Keratinocyte (primary cell): ENCODE measurements at regions not wholly inside any gene's neighbourhood (a gene's known extent, or its start where the extent isn't known, plus 50 kb on each side); places are given as distances from the start of the nearest gene placed in this dataset.

Experiments
- DNase-seq: peaks from one replicate; pipeline ENCODE4 v3.0.0-alpha.2; 2011; ENCODE audit warnings: low read depth, missing footprints, low spot score
- FAIRE-seq: peaks from 2 replicates; lab custom pipeline; 2011; peaks lifted over from hg19 to GRCh38; lab: Jason Lieb, UNC
- H2AFZ ChIP-seq: 2 replicates; pipeline ENCODE4 v1.6.0; 2012; ENCODE audit warnings: low read length, control low read depth, inconsistent platforms; ENCODE audit not compliant: control insufficient read depth
- H3K27ac ChIP-seq: 2 replicates; pipeline ENCODE4 v1.5.1; 2011; ENCODE audit warnings: low read length; ENCODE audit not compliant: control insufficient read depth, insufficient read depth
- H3K27me3 ChIP-seq: 3 replicates; pipeline ENCODE4 v1.6.0; 2011; ENCODE audit warnings: low read length; ENCODE audit not compliant: control insufficient read depth, insufficient read depth; ENCODE audit errors: extremely low read depth
- H3K36me3 ChIP-seq, 2 experiments: 2 replicates in 1 of 2; 3 replicates in 1 of 2; pipeline ENCODE4 v1.5.1; 2011; ENCODE audit warnings: low read length in 2 of 2, mild to moderate bottlenecking in 1 of 2; ENCODE audit not compliant: control insufficient read depth in 2 of 2, insufficient read depth in 2 of 2; ENCODE audit errors: extremely low read depth in 1 of 2
- H3K4me1 ChIP-seq: 3 replicates; pipeline ENCODE4 v1.5.1; 2011; ENCODE audit warnings: low read length; ENCODE audit not compliant: control insufficient read depth, insufficient read depth; ENCODE audit errors: extremely low read depth
- H3K4me2 ChIP-seq: 3 replicates; pipeline ENCODE4 v1.6.0; 2011; ENCODE audit warnings: low read depth, low read length; ENCODE audit not compliant: control insufficient read depth, insufficient read depth; ENCODE audit errors: extremely low read depth
- H3K4me3 ChIP-seq, 3 experiments: fragments of 200-600 bp in 1 of 3; sonication (generic) in 1 of 3; 2 replicates in 2 of 3; 3 replicates in 1 of 3; pipeline ENCODE4 v1.5.1; 2011 to 2016; ENCODE audit warnings: low read length in 3 of 3, mild to moderate bottlenecking in 3 of 3, control low read depth in 2 of 3, inconsistent platforms in 1 of 3, low read depth in 1 of 3, mixed read lengths in 1 of 3, mixed run types in 1 of 3, moderate library complexity in 1 of 3; ENCODE audit not compliant: control insufficient read depth in 2 of 3, insufficient read depth in 2 of 3; ENCODE audit errors: extremely low read depth in 1 of 3
- H3K79me2 ChIP-seq: 2 replicates; pipeline ENCODE4 v1.6.0; 2012; ENCODE audit warnings: low read length; ENCODE audit not compliant: control insufficient read depth, insufficient read depth
- H3K9ac ChIP-seq: 3 replicates; pipeline ENCODE4 v1.6.0; 2011; ENCODE audit warnings: low read length; ENCODE audit not compliant: control insufficient read depth, insufficient read depth; ENCODE audit errors: extremely low read depth
- H3K9me1 ChIP-seq: 3 replicates; pipeline ENCODE4 v1.6.0; 2011; ENCODE audit warnings: low read length; ENCODE audit not compliant: control insufficient read depth, insufficient read depth; ENCODE audit errors: extremely low read depth
- H3K9me3 ChIP-seq: 2 replicates; pipeline ENCODE4 v1.5.1; 2012; ENCODE audit warnings: low read depth, low read length; ENCODE audit not compliant: control insufficient read depth
- H4K20me1 ChIP-seq: 3 replicates; pipeline ENCODE4 v1.6.0; 2011; ENCODE audit warnings: low read length; ENCODE audit not compliant: control insufficient read depth, insufficient read depth; ENCODE audit errors: extremely low read depth
- EZH2 ChIP-seq: IDR thresholded peaks from one replicate; pipeline ENCODE4 v1.6.1; 2012; ENCODE audit warnings: inconsistent platforms, mild to moderate bottlenecking, low read length, moderate library complexity
- dilution Hi-C: fragments of 300-500 bp; cut with MboI; formaldehyde crosslinking; loops from one replicate; pipeline ENCODE4 v1.7.0; 2020; ENCODE audit warnings: low sequenced_read_pairs; ENCODE audit not compliant: extremely low pct_ligation_motif_present
- TF ChIP-seq, protein P1 (sequence below), 3 experiments: IDR thresholded peaks in 1 of 3; conservative IDR thresholded peaks in 1 of 3; optimal IDR thresholded peaks in 1 of 3; 2 replicates in 2 of 3; 3 replicates in 1 of 3; pipeline versions ENCODE3 to v1.5.1; 2011; ENCODE audit warnings: low read length in 3 of 3, mild to moderate bottlenecking in 3 of 3, moderate library complexity in 2 of 3, control low read depth in 1 of 3, inconsistent platforms in 1 of 3; ENCODE audit not compliant: insufficient read depth in 2 of 3; ENCODE audit errors: extremely low read depth in 1 of 3

DNA sequence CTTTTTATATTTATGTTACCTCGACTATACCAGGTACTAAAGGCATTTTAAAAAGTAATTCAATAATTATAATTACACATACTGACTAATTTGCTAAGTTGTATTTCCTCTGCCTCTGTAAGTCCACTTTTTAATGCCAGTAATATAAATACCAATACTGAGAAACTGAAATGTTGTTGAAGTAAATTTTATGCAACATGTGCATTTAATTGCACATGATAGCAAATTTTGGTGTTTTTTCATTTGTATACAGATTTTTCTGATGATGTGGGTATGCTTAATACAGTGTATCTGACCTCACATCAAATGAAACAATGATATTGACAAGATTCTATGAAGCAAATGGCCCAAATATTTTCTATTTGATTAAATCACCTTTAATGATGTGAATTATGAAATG is 1531.6 kb downstream of the KCNT2 start:
- FAIRE-seq (no peak), DNase-seq (no peak)
- TF ChIP-seq EZH2: no peak
- TF ChIP-seq, protein P1, sequence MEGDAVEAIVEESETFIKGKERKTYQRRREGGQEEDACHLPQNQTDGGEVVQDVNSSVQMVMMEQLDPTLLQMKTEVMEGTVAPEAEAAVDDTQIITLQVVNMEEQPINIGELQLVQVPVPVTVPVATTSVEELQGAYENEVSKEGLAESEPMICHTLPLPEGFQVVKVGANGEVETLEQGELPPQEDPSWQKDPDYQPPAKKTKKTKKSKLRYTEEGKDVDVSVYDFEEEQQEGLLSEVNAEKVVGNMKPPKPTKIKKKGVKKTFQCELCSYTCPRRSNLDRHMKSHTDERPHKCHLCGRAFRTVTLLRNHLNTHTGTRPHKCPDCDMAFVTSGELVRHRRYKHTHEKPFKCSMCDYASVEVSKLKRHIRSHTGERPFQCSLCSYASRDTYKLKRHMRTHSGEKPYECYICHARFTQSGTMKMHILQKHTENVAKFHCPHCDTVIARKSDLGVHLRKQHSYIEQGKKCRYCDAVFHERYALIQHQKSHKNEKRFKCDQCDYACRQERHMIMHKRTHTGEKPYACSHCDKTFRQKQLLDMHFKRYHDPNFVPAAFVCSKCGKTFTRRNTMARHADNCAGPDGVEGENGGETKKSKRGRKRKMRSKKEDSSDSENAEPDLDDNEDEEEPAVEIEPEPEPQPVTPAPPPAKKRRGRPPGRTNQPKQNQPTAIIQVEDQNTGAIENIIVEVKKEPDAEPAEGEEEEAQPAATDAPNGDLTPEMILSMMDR (optimal IDR thresholded peaks at IDR 0.05 in 1 of 3, IDR thresholded peaks at IDR 0.05 in 1 of 3, conservative IDR thresholded peaks at IDR 0.05 in 1 of 3; ENCODE audit: extremely low read depth in 1 of 3, insufficient read depth in 2 of 3, low read length in 3 of 3): no peak
- Histone ChIP-seq H3K4me3 (no peak overlapping the region), H2AFZ (no peak overlapping the region), H3K27me3 (no peaks in the 10 kb centered on the region), H3K9me3 (no peaks in the 10 kb centered on the region), H4K20me1 (no peaks in the 10 kb centered on the region), H3K79me2 (no peaks in the 10 kb centered on the region), H3K9me1 (no peaks in the 10 kb centered on the region), H3K9ac (no peak overlapping the region), H3K4me2 (no peak overlapping the region), H3K27ac (no peak overlapping the region), H3K36me3 (no peaks in the 10 kb centered on the region), H3K4me1 (no peaks in the 10 kb centered on the region)
- dilution Hi-C loops: no loop called here

DNA sequence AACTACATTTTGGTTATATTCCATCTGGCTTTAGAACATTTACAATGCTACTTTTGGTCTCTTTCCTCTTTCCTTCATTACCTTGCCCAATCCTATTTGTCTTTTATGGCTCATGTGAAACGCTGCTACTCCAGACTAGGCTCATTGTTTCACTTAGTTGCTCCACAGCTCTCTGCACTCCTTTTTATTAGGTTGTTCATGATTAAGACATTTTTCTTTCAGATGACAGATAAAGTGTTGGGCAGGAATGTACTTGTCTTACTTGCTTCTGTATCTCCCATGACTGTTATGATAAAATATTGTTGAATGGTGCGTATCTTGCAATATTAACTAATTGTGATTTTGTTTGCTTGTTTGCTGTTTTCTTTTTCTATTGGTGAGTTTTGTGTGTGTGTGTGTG is 1532.3 kb downstream of the KCNT2 start:
- Histone ChIP-seq H3K9ac (no peak overlapping the region), H3K4me3 (no peak overlapping the region), H3K27ac (no peak overlapping the region), H3K79me2 (no peaks in the 10 kb centered on the region), H3K36me3 (no peaks in the 10 kb centered on the region), H3K9me1 (no peaks in the 10 kb centered on the region), H4K20me1 (no peaks in the 10 kb centered on the region), H3K9me3 (no peaks in the 10 kb centered on the region), H3K27me3 (no peaks in the 10 kb centered on the region), H3K4me1 (no peaks in the 10 kb centered on the region), H2AFZ (no peak overlapping the region), H3K4me2 (no peak overlapping the region)
- FAIRE-seq (no peak), DNase-seq (no peak)
- TF ChIP-seq EZH2: no peak
- TF ChIP-seq, protein P1 (optimal IDR thresholded peaks at IDR 0.05 in 1 of 3, IDR thresholded peaks at IDR 0.05 in 1 of 3, conservative IDR thresholded peaks at IDR 0.05 in 1 of 3; ENCODE audit: extremely low read depth in 1 of 3, insufficient read depth in 2 of 3, low read length in 3 of 3): no peak
- dilution Hi-C loops: no loop called here
